GM12865 (cell line): ENCODE measurements at regions not wholly inside any gene's neighbourhood (a gene's known extent, or its start where the extent isn't known, plus 50 kb on each side); places are given as distances from the start of the nearest gene placed in this dataset.

ENCODE experiments used
- DNase-seq: peaks from one replicate; pipeline ENCODE4 v3.0.0; 2010; ENCODE audit warnings: low read depth
- H3K4me3 ChIP-seq: 2 replicates; pipeline ENCODE4 v1.5.1; 2011; ENCODE audit warnings: mild to moderate bottlenecking, low read depth, low read length, control low read depth
- TF ChIP-seq, protein P1 (sequence below): IDR thresholded peaks from 2 replicates; pipeline ENCODE4 v1.5.1; 2011; ENCODE audit warnings: low read length, control low read depth, low read depth, inconsistent platforms; ENCODE audit not compliant: insufficient read depth; ENCODE audit errors: missing control alignments

DNA sequence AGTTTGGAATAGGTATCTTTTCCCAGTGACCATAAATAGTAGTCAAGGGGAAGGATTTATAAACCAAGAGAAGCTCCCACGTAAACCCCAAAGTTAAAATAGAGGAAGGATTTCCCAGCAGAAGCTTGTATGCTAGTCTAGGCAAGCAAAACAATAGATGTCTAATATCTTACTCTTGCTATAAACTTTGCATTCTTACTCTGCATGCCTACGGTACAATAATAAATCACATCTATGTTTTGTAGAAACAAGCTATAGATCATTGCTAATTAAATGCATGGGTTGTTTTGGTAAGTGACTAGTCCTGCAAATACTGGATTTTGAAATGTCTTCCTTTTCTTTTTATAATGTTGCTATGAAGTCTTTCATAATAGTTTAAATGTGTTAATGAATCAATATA lies 585.5 kb downstream of the INHBA start:
- no peak overlapping the region for H3K4me3 ChIP-seq
- TF ChIP-seq, protein P1, sequence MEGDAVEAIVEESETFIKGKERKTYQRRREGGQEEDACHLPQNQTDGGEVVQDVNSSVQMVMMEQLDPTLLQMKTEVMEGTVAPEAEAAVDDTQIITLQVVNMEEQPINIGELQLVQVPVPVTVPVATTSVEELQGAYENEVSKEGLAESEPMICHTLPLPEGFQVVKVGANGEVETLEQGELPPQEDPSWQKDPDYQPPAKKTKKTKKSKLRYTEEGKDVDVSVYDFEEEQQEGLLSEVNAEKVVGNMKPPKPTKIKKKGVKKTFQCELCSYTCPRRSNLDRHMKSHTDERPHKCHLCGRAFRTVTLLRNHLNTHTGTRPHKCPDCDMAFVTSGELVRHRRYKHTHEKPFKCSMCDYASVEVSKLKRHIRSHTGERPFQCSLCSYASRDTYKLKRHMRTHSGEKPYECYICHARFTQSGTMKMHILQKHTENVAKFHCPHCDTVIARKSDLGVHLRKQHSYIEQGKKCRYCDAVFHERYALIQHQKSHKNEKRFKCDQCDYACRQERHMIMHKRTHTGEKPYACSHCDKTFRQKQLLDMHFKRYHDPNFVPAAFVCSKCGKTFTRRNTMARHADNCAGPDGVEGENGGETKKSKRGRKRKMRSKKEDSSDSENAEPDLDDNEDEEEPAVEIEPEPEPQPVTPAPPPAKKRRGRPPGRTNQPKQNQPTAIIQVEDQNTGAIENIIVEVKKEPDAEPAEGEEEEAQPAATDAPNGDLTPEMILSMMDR = no peak
- DNase-seq = no peak

- DNase-seq = no peak
- H3K4me3 ChIP-seq = no peak overlapping the region
- TF ChIP-seq, protein P1 = no peak
Measured at GRCh38 chr7:41116817-41117216, 586.1 kb downstream of the INHBA start.

GRCh38 chr7:41116337-41116736 lies 586.6 kb downstream of the INHBA start:
- TF ChIP-seq, protein P1 = no peak
- DNase-seq = no peak
- H3K4me3 ChIP-seq = no peak overlapping the region

DNA sequence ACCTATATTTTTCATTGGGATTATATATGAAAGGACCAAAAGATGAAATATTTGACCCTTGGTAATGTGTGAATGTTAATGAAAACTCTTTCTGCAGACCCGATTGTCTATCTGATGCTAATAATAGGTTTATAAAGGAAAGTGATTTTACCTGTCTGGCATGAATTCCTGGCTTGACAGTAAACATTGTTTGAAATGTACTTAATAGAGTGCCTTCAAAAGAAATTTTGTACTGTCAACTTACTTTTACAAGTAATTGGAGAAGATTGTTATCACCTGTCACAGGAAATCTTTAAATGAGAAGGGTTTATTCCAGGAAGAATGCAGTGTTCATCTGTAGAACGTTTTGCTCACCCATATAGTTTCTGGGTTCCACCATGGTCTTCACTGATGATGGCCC lies 588.2 kb downstream of the INHBA start:
- H3K4me3 ChIP-seq = no peak overlapping the region
- no peak for DNase-seq
- TF ChIP-seq, protein P1 = no peak

GRCh38 chr7:41114131-41114530 lies 588.8 kb downstream of the INHBA start:
- no peak for DNase-seq
- no peak overlapping the region for H3K4me3 ChIP-seq
- TF ChIP-seq, protein P1 = no peak

GRCh38 chr7:41113719-41114118 lies 589.2 kb downstream of the INHBA start:
- no peak for DNase-seq
- TF ChIP-seq, protein P1 = no peak
- no peak overlapping the region for H3K4me3 ChIP-seq

DNA sequence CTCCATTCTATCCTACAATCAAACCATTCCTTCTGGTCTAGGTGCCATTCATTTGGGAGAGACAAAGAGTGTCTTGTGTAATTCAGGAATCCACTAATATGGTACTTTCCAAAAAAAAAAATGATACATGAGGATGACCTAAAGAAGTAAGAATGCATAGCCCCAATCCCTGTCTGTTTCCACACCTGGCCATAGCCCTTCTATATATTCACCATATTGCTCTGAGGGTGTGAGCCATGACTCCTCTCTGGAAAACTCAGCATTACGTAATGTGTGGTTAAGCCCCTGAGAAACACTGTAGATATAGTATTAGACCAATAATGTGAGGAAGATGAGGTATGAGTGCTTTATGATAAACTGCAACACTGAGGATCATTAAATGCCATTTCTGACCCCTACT lies 592.7 kb downstream of the INHBA start:
- TF ChIP-seq, protein P1 = no peak
- H3K4me3 ChIP-seq = no peak overlapping the region
- no peak for DNase-seq
